SW 1271 (cell line): ENCODE measurements at regions not wholly inside any gene's neighbourhood (a gene's known extent, or its start where the extent isn't known, plus 50 kb on each side); places are given as distances from the start of the nearest gene placed in this dataset.

Source experiments
- DNase-seq, 2 experiments: peaks; one replicate each; lab custom pipeline; 2025; lab: John Stamatoyannopoulos, UW

- no peak for DNase-seq
Measured at GRCh38 chr15:87245592-87245991, 1010.9 kb downstream of the NTRK3 start.

- DNase-seq, result no peak
Measured at GRCh38 chr15:87243474-87243873, 1013.1 kb downstream of the NTRK3 start.

- DNase-seq, result no peak
Measured at GRCh38 chr15:87239582-87240230, 1016.8 kb downstream of the NTRK3 start.

- no peak for DNase-seq
Measured at GRCh38 chr15:87238451-87239068, 1018.0 kb downstream of the NTRK3 start.

GRCh38 chr15:87228460-87228859, 1028.1 kb downstream of the NTRK3 start:
- DNase-seq, result no peak

- no peak for DNase-seq
Measured at GRCh38 chr15:87227846-87228245, 1028.7 kb downstream of the NTRK3 start.

- no peak for DNase-seq
Measured at GRCh38 chr15:87225436-87225835, 1031.1 kb downstream of the NTRK3 start.

GRCh38 chr15:87224404-87224803, 1032.1 kb downstream of the NTRK3 start:
- DNase-seq, result no peak

GRCh38 chr15:87219650-87220615, 1036.6 kb downstream of the NTRK3 start:
- DNase-seq, result no peak

GRCh38 chr15:87215100-87215499, 1041.4 kb downstream of the NTRK3 start:
- DNase-seq, result no peak

GRCh38 chr15:87213626-87214025, 1042.9 kb downstream of the NTRK3 start:
- DNase-seq, result no peak

- no peak for DNase-seq
Measured at GRCh38 chr15:87212041-87212440, 1044.5 kb downstream of the NTRK3 start.

GRCh38 chr15:87211547-87211946, 1045.0 kb downstream of the NTRK3 start:
- no peak for DNase-seq

- no peak for DNase-seq
Measured at GRCh38 chr15:87209891-87210689, 1046.4 kb downstream of the NTRK3 start.

GRCh38 chr15:87207990-87208580, 1048.5 kb downstream of the NTRK3 start:
- DNase-seq, result peak in 1 of 2 experiments; percentile 20

GRCh38 chr15:87207251-87207650, 1049.3 kb downstream of the NTRK3 start:
- no peak for DNase-seq

GRCh38 chr15:87201986-87202385, 1054.6 kb downstream of the NTRK3 start:
- no peak for DNase-seq

- no peak for DNase-seq
Measured at GRCh38 chr15:87200149-87200548, 1056.4 kb downstream of the NTRK3 start.

GRCh38 chr15:87197981-87198380, 1058.6 kb downstream of the NTRK3 start:
- no peak for DNase-seq

- DNase-seq, result no peak
Measured at GRCh38 chr15:87196498-87196897, 1060.0 kb downstream of the NTRK3 start.

- no peak for DNase-seq
Measured at GRCh38 chr15:87193481-87193880, 1063.1 kb downstream of the NTRK3 start.

- no peak for DNase-seq
Measured at GRCh38 chr15:87167706-87168105, 1088.0 kb downstream of the AGBL1 start.
